ENCODE measurements at regions not wholly inside any gene's neighbourhood (a gene's known extent, or its start where the extent isn't known, plus 50 kb on each side); places are given as distances from the start of the nearest gene placed in this dataset.
"Not testable (repeated sequence)": the region's sequence is repeated elsewhere in the genome, so short reads cannot be mapped to it uniquely, and the experiment has no call there.

GRCh38 chr4:104549736-104550135, 55.0 kb upstream of the CXXC4 start:
- DNase-seq, result no peak

- no peak for DNase-seq
Observed at GRCh38 chr4:104559502-104559901, 64.8 kb upstream of the CXXC4 start.

- no peak for DNase-seq
Observed at GRCh38 chr4:104571341-104571740, 76.6 kb upstream of the CXXC4 start.

GRCh38 chr4:104574371-104574770, 79.7 kb upstream of the CXXC4 start:
- DNase-seq, result no peak

GRCh38 chr4:104575278-104575677, 80.6 kb upstream of the CXXC4 start:
- DNase-seq, result no peak

GRCh38 chr4:104577405-104577804, 82.7 kb upstream of the CXXC4 start:
- DNase-seq, result no peak

- DNase-seq, result not testable (repeated sequence)
Observed at GRCh38 chr4:104581476-104581875, 86.8 kb upstream of the CXXC4 start.

- not testable (repeated sequence) for DNase-seq
Observed at GRCh38 chr4:104582056-104582455, 87.4 kb upstream of the CXXC4 start.

GRCh38 chr4:104589264-104589868, 94.7 kb upstream of the CXXC4 start:
- no peak for DNase-seq

GRCh38 chr4:104591510-104591911, 96.8 kb upstream of the CXXC4 start:
- no peak for DNase-seq

GRCh38 chr4:104592183-104592582, 97.5 kb upstream of the CXXC4 start:
- DNase-seq, result no peak

- no peak for DNase-seq
Observed at GRCh38 chr4:104593019-104593418, 98.3 kb upstream of the CXXC4 start.

- no peak for DNase-seq
Observed at GRCh38 chr4:104596189-104596588, 101.5 kb upstream of the CXXC4 start.

GRCh38 chr4:104615496-104615895, 120.8 kb upstream of the CXXC4 start:
- DNase-seq, result no peak

- DNase-seq, result no peak
Observed at GRCh38 chr4:104615926-104616325, 121.2 kb upstream of the CXXC4 start.

GRCh38 chr4:104616401-104616820, 121.7 kb upstream of the CXXC4 start:
- DNase-seq, result no peak

- DNase-seq, result no peak
Observed at GRCh38 chr4:104625706-104626105, 131.0 kb upstream of the CXXC4 start.

GRCh38 chr4:104629601-104630000, 134.9 kb upstream of the CXXC4 start:
- no peak for DNase-seq

GRCh38 chr4:104630272-104630671, 135.6 kb upstream of the CXXC4 start:
- no peak for DNase-seq

- DNase-seq, result no peak
Observed at GRCh38 chr4:104631000-104631399, 136.3 kb upstream of the CXXC4 start.

- DNase-seq, result no peak
Observed at GRCh38 chr4:104641418-104641817, 146.7 kb upstream of the CXXC4 start.

GRCh38 chr4:104642521-104642920, 147.8 kb upstream of the CXXC4 start:
- DNase-seq, result no peak

- DNase-seq, result no peak
Observed at GRCh38 chr4:104643805-104644204, 149.1 kb upstream of the CXXC4 start.

GRCh38 chr4:104649631-104650030, 154.9 kb upstream of the CXXC4 start:
- no peak for DNase-seq

- not testable (repeated sequence) for DNase-seq
Observed at GRCh38 chr4:104662269-104662668, 167.6 kb upstream of the CXXC4 start.

- no peak for DNase-seq
Observed at GRCh38 chr4:104677116-104677515, 182.4 kb upstream of the CXXC4 start.

Measured in CD4-positive, alpha-beta T cell treated with Interleukin-4 for 1 hour (primary cell).